Caco-2 (cell line): ENCODE measurements at regions not wholly inside any gene's neighbourhood (a gene's known extent, or its start where the extent isn't known, plus 50 kb on each side); places are given as distances from the start of the nearest gene placed in this dataset.
A peak's percentile ranks its signal among the peaks of the same experiment; 100 is the strongest.

Source experiments
- BruUV-seq: library from RNA; stranded (reverse); fragments of 400-500 nt; replicated peaks from 2 replicates; lab custom pipeline; 2021; lab: Mats Ljungman, UMichigan
- CTCF ChIA-PET: fragments of 300-600 bp; sonication (Branson Sonifier 250); formaldehyde crosslinking; loops from one replicate; lab custom pipeline; 2022; ENCODE audit warnings: antibody characterized with exemption; lab: Charles Lee
- POLR2A ChIA-PET: fragments of 300-600 bp; sonication (Branson Sonifier 250); formaldehyde crosslinking; loops from one replicate; lab custom pipeline; 2022; ENCODE audit warnings: antibody characterized with exemption; lab: Charles Lee
- DNase-seq, 2 experiments: peaks; one replicate each; pipeline versions ENCODE4 v3.0.0 to v3.0.0-alpha.2; 2020 to 2022
- H3K27me3 ChIP-seq: replicated peaks from 2 replicates; pipeline ENCODE4 v1.6.0; 2011; ENCODE audit warnings: low read length; ENCODE audit not compliant: control insufficient read depth, insufficient read depth
- H3K36me3 ChIP-seq: 2 replicates; pipeline ENCODE4 v1.5.1; 2011; ENCODE audit warnings: low read length; ENCODE audit not compliant: control insufficient read depth, insufficient read depth
- H3K4me1 ChIP-seq: fragments of 250-450 bp; sonication (Bioruptor Pico); 2 replicates; pipeline ENCODE4 v1.5.1; 2020; ENCODE audit warnings: mild to moderate bottlenecking
- H3K4me3 ChIP-seq: 2 replicates; pipeline ENCODE4 v1.5.1; 2011; ENCODE audit warnings: low read depth, mild to moderate bottlenecking, control low read depth, low read length
- H3K9me3 ChIP-seq: fragments of 250-450 bp; sonication (Bioruptor Pico); 2 replicates; pipeline ENCODE4 v1.5.1; 2020; ENCODE audit warnings: mild to moderate bottlenecking, moderate library complexity
- H3K27ac Mint-ChIP-seq: one replicate; pipeline ENCODE4 v1.8.0; 2022; ENCODE audit warnings: mixed read lengths; ENCODE audit not compliant: unreplicated experiment
- H3K27me3 Mint-ChIP-seq: one replicate; pipeline ENCODE4 v1.8.0; 2022; ENCODE audit warnings: mixed read lengths; ENCODE audit not compliant: insufficient read depth, unreplicated experiment
- H3K36me3 Mint-ChIP-seq: one replicate; pipeline ENCODE4 v1.8.0; 2022; ENCODE audit warnings: mild to moderate bottlenecking, mixed read lengths; ENCODE audit not compliant: insufficient read depth, unreplicated experiment
- H3K4me1 Mint-ChIP-seq: one replicate; pipeline ENCODE4 v1.8.0; 2022; ENCODE audit warnings: low read depth, mixed read lengths; ENCODE audit not compliant: unreplicated experiment
- H3K4me3 Mint-ChIP-seq: one replicate; pipeline ENCODE4 v1.8.0; 2022; ENCODE audit warnings: mild to moderate bottlenecking, moderate library complexity, mixed read lengths; ENCODE audit not compliant: unreplicated experiment
- H3K9me3 Mint-ChIP-seq: one replicate; pipeline ENCODE4 v1.8.0; 2022; ENCODE audit warnings: mixed read lengths; ENCODE audit not compliant: unreplicated experiment
- CTCF ChIP-seq, 2 experiments: fragments of 200-600 bp in 1 of 2; IDR thresholded peaks; 1 replicate in 1 of 2; 2 replicates in 1 of 2; pipeline versions ENCODE4 v1.5.1 to v1.8.0; 2011 to 2022; ENCODE audit warnings: antibody characterized with exemption in 1 of 2, control low read depth in 1 of 2, inconsistent platforms in 1 of 2, low read depth in 1 of 2, low read length in 1 of 2, mild to moderate bottlenecking in 1 of 2, moderate library complexity in 1 of 2; ENCODE audit not compliant: insufficient read depth in 1 of 2, severe bottlenecking in 1 of 2, unreplicated experiment in 1 of 2
- intact Hi-C: fragments of 100-400 bp; cut with micrococcal nuclease; formaldehyde crosslinking; loops from one replicate; pipeline ENCODE4 v1.10.0; 2022; ENCODE audit not compliant: unreplicated experiment

DNA sequence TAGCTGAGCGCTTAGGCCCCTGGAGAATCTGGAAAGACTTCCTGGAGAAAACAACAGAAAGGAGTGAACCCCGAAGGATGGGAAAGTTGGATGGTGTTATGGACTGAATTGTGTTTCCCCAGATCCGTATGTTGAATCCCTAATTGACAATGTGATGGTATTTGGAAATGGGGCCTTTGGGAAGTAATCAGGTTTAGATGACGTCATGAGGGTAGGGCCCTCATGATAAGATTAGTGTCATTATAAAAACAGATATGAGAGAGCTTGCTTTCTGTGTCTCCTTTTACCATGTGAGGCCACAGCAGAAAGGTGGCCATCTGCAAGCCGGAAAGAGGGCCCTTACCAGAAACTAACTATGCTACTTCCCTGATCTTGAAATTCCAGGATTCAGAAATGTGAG lies 159.5 kb downstream of the QDPR start:
- no peak overlapping the region for H3K27ac Mint-ChIP-seq
- intact Hi-C loops, result no loop called here
- no peaks in the 10 kb centered on the region for H3K27me3 ChIP-seq
- no peak for TF ChIP-seq CTCF (IDR thresholded peaks at IDR 0.05; ENCODE audit: insufficient read depth in 1 of 2, low read depth in 1 of 2, low read length in 1 of 2, severe bottlenecking in 1 of 2, unreplicated experiment in 1 of 2)
- no peaks in the 10 kb centered on the region for H3K4me1 Mint-ChIP-seq
- no peaks in the 10 kb centered on the region for H3K4me1 ChIP-seq
- H3K4me3 ChIP-seq, result no peak overlapping the region
- POLR2A ChIA-PET, result interaction anchor here (0.6 kb wide), 1 partner anchor 1575 kb away, joined by 3 read pairs; no protein-coding TSS in a partner anchor
- DNase-seq, result no peak
- CTCF ChIA-PET, result interaction anchor here (0.9 kb wide), 1 partner anchor 96 kb away, joined by 3 read pairs; no protein-coding TSS in a partner anchor
- H3K36me3 Mint-ChIP-seq, result no peaks in the 10 kb centered on the region
- H3K36me3 ChIP-seq, result no peaks in the 10 kb centered on the region
- H3K9me3 ChIP-seq, result no peaks in the 10 kb centered on the region
- no peaks in the 10 kb centered on the region for H3K27me3 Mint-ChIP-seq
- BruUV-seq, result no TSS peak
- H3K4me3 Mint-ChIP-seq, result no peak overlapping the region
- peaks cover 17% of the 10 kb centered on the region for H3K9me3 Mint-ChIP-seq

DNA sequence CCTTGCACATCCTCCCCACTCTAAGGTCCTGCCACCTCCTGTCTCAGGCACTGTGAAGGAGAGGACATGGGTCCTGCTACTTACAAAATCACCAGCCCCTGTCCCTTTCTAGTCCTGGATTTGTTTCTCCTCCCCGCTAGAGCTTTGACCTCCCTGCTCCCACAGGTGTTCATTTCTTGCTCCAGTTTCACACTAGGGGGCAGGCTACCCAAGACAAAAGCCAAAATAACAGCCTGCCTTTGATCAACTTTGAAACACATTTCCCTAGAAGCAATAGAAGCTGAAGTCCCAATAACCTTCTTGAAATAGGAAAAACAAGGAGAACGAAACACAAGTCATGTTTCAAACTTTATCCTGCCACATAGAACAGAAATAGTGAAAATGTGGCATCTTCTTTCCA lies 164.4 kb downstream of the QDPR start:
- H3K4me1 Mint-ChIP-seq, result no peaks in the 10 kb centered on the region
- peak in 1 of 2 experiments; percentile 38 for DNase-seq
- H3K9me3 Mint-ChIP-seq, result no peaks in the 10 kb centered on the region
- no peaks in the 10 kb centered on the region for H3K36me3 Mint-ChIP-seq
- no peaks in the 10 kb centered on the region for H3K27me3 Mint-ChIP-seq
- Histone ChIP-seq H3K27me3 (no peaks in the 10 kb centered on the region), H3K4me3 (no peak overlapping the region), H3K4me1 (no peaks in the 10 kb centered on the region), H3K36me3 (no peaks in the 10 kb centered on the region), H3K9me3 (no peaks in the 10 kb centered on the region)
- intact Hi-C loops, result loop anchor here (1.0 kb wide), 1 partner anchor 100 kb away; no protein-coding TSS in a partner anchor
- H3K4me3 Mint-ChIP-seq, result no peak overlapping the region
- ChIA-PET CTCF (interaction anchor here (0.6 to 1.9 kb wide), 4 partner anchors 10 to 125 kb away, joined by 3 to 10 read pairs (median 3); no protein-coding TSS in a partner anchor), POLR2A (no interaction called here)
- BruUV-seq, result no TSS peak
- TF ChIP-seq CTCF (IDR thresholded peaks at IDR 0.05; ENCODE audit: insufficient read depth in 1 of 2, low read depth in 1 of 2, low read length in 1 of 2, severe bottlenecking in 1 of 2, unreplicated experiment in 1 of 2), result peak; percentile 35 to 45
- no peak overlapping the region for H3K27ac Mint-ChIP-seq

DNA sequence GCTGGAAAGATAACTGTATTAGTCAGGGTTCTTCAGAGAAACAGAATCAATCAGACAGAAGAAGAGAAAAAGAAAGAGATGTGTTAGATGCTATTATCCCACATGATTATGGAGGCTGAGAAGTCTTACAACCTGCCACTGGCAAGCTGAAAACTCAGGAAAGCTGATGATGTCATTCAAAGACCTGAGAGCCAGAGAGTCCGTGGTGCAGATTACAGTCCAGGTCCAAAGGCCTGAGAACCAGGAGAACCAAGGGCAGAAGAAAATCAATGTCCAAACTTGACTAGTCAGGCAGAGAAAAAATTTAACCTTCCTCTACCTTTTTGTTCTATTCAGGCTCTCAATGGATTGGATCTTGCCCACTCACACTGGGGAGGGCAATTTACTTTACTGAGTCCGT lies 172.5 kb downstream of the QDPR start:
- Mint-ChIP-seq H3K4me1 (no peaks in the 10 kb centered on the region), H3K4me3 (no peak overlapping the region), H3K27me3 (peaks cover 8% of the 10 kb centered on the region), H3K36me3 (no peaks in the 10 kb centered on the region), H3K27ac (no peak overlapping the region), H3K9me3 (no peaks in the 10 kb centered on the region)
- Histone ChIP-seq H3K4me3 (no peak overlapping the region), H3K27me3 (no peaks in the 10 kb centered on the region), H3K9me3 (no peaks in the 10 kb centered on the region), H3K4me1 (no peaks in the 10 kb centered on the region), H3K36me3 (no peaks in the 10 kb centered on the region)
- DNase-seq, result no peak
- CTCF ChIA-PET, result no interaction called here
- no TSS peak for BruUV-seq
- POLR2A ChIA-PET, result no interaction called here
- TF ChIP-seq CTCF (IDR thresholded peaks at IDR 0.05; ENCODE audit: insufficient read depth in 1 of 2, low read depth in 1 of 2, low read length in 1 of 2, severe bottlenecking in 1 of 2, unreplicated experiment in 1 of 2), result no peak
- intact Hi-C loops, result no loop called here
